Mammary epithelial cell (primary cell): ENCODE measurements at regions not wholly inside any gene's neighbourhood (a gene's known extent, or its start where the extent isn't known, plus 50 kb on each side); places are given as distances from the start of the nearest gene placed in this dataset.

Experiments
- CTCF ChIP-seq, 2 donors: IDR thresholded peaks in 1 of 2; conservative IDR thresholded peaks in 1 of 2; 2 replicates each; pipeline ENCODE4 v1.5.1; 2011 to 2012; ENCODE audit warnings: inconsistent platforms in 2 of 2, low read length in 2 of 2, mild to moderate bottlenecking in 2 of 2, control low read depth in 1 of 2, low read depth in 1 of 2; ENCODE audit not compliant: insufficient read depth in 1 of 2; ENCODE audit errors: extremely low read depth in 1 of 2
- EZH2 ChIP-seq: IDR thresholded peaks from 2 replicates; pipeline ENCODE4 v1.6.1; 2012; ENCODE audit warnings: low read length, inconsistent platforms, borderline replicate concordance

GRCh38 chr10:112040696-112041095, 142.9 kb downstream of the GPAM start:
- TF ChIP-seq CTCF (conservative IDR thresholded peaks at IDR 0.05 in 1 of 2, IDR thresholded peaks at IDR 0.05 in 1 of 2; ENCODE audit: extremely low read depth in 1 of 2, insufficient read depth in 1 of 2, low read depth in 1 of 2, low read length in 2 of 2), result no peak
- no peak for TF ChIP-seq EZH2
